ENCODE measurements at regions not wholly inside any gene's neighbourhood (a gene's known extent, or its start where the extent isn't known, plus 50 kb on each side); places are given as distances from the start of the nearest gene placed in this dataset.

DNA sequence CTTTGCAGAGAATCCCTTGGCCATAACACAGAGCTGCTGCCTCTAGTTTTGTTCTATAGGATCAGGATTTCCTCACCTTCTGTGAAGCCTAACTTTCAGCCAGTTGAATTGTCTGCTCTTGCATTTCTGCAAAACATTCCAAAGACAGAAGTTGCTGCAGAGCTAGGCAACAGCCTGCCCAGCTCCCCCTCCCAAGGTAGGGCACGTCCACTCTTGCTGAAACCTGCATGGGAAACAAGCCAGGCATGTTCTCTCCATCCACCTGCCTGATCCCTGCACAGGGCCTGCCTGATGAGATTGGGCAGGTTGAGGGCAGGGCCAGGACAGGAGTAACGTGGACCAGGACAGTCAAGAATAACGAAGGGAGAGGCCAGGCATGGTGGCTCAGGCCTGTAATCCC, 58.9 kb upstream of the NAA20 start (continued):
- TF ChIP-seq ZNF883 (CRISPR knock-in tag; IDR thresholded peaks at IDR 0.05; ENCODE audit: not compliant biosample characterization) (no peak), SATB2 (CRISPR knock-in tag; IDR thresholded peaks at IDR 0.05) (no peak), RXRA (CRISPR knock-in tag; IDR thresholded peaks at IDR 0.05) (0 out of 2 replicates have a peak, but pooled peaks have one; percentile 15), ZNF24 (IDR thresholded peaks at IDR 0.05) (no peak)
- TF ChIP-seq, protein P1, sequence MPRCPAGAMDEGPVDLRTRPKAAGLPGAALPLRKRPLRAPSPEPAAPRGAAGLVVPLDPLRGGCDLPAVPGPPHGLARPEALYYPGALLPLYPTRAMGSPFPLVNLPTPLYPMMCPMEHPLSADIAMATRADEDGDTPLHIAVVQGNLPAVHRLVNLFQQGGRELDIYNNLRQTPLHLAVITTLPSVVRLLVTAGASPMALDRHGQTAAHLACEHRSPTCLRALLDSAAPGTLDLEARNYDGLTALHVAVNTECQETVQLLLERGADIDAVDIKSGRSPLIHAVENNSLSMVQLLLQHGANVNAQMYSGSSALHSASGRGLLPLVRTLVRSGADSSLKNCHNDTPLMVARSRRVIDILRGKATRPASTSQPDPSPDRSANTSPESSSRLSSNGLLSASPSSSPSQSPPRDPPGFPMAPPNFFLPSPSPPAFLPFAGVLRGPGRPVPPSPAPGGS (CRISPR knock-in tag; IDR thresholded peaks at IDR 0.05), result no peak

DNA sequence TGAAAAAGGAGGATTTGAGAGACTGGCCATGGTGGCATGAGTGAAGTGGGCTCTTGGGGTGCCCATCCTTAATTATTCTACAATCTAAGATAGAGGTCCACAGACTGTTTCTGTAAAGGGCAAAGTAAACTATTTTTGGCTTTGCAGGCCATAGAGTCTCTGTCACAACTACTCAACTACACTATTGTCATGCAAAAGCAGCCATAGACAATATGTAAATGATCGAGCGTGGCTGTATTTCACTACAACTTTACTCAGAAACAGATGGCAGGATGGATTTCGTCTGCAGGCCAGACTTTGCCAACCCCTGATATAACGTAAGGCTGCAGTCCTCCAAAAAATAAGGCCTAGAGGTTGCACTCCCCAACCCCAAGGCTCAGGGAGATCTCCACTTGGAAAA, 58.2 kb upstream of the NAA20 start:
- FAIRE-seq (no peak), ATAC-seq (no peak), DNase-seq (ENCODE audit: low spot score) (no peak)
- POLR2A ChIA-PET, result no interaction called here
- no peak overlapping the region for H3K9ac ChIP-seq (ENCODE audit: insufficient read depth, low read depth, low read length)
- no peak overlapping the region for H2AFZ ChIP-seq (ENCODE audit: low read length)
- H3K79me2 ChIP-seq (ENCODE audit: insufficient read depth, low read length), result no peaks in the 10 kb centered on the region
- WGBS (ENCODE audit: low lambda C conversion rate), result 57% methylated on average over 4 of the region's 4 CpGs
- peaks cover 25% of the 10 kb centered on the region for H3K4me1 ChIP-seq (ENCODE audit: insufficient read depth, low read length)
- no peak overlapping the region for H3K27ac ChIP-seq (ENCODE audit: extremely low read length, insufficient read depth, low read length)
- H3K4me3 ChIP-seq (replicated peaks in 1 of 3; ENCODE audit: insufficient read depth in 1 of 3, low read depth in 2 of 3, low read length in 3 of 3), result no peak overlapping the region
- no peaks in the 10 kb centered on the region for H4K20me1 ChIP-seq (ENCODE audit: insufficient read depth, low read length)
- no TSS peak for BruUV-seq (replicated peaks)
- in situ Hi-C loops (cut with HindIII; ENCODE audit: extremely low pct_ligation_motif_present, low pct_unique_long_range_greater_than_20kb), result no loop called here
- intact Hi-C loops (cut with micrococcal nuclease; ENCODE audit: unreplicated experiment), result no loop called here
- H3K9me3 ChIP-seq (ENCODE audit: low read length), result no peaks in the 10 kb centered on the region
- H3K27me3 ChIP-seq (ENCODE audit: control insufficient read depth in 1 of 2, insufficient read depth in 2 of 2, low read length in 2 of 2), result no peaks in the 10 kb centered on the region
- H3K36me3 ChIP-seq (replicated peaks in 1 of 2; ENCODE audit: control insufficient read depth in 1 of 2, insufficient read depth in 2 of 2, low read length in 2 of 2), result no peaks in the 10 kb centered on the region
- no peak overlapping the region for H3K4me2 ChIP-seq (ENCODE audit: low read depth, low read length)
- CTCF ChIA-PET (ENCODE audit: low intra/inter-chr PET ratio, low total read pairs), result no interaction called here
- TF ChIP-seq, protein P2, sequence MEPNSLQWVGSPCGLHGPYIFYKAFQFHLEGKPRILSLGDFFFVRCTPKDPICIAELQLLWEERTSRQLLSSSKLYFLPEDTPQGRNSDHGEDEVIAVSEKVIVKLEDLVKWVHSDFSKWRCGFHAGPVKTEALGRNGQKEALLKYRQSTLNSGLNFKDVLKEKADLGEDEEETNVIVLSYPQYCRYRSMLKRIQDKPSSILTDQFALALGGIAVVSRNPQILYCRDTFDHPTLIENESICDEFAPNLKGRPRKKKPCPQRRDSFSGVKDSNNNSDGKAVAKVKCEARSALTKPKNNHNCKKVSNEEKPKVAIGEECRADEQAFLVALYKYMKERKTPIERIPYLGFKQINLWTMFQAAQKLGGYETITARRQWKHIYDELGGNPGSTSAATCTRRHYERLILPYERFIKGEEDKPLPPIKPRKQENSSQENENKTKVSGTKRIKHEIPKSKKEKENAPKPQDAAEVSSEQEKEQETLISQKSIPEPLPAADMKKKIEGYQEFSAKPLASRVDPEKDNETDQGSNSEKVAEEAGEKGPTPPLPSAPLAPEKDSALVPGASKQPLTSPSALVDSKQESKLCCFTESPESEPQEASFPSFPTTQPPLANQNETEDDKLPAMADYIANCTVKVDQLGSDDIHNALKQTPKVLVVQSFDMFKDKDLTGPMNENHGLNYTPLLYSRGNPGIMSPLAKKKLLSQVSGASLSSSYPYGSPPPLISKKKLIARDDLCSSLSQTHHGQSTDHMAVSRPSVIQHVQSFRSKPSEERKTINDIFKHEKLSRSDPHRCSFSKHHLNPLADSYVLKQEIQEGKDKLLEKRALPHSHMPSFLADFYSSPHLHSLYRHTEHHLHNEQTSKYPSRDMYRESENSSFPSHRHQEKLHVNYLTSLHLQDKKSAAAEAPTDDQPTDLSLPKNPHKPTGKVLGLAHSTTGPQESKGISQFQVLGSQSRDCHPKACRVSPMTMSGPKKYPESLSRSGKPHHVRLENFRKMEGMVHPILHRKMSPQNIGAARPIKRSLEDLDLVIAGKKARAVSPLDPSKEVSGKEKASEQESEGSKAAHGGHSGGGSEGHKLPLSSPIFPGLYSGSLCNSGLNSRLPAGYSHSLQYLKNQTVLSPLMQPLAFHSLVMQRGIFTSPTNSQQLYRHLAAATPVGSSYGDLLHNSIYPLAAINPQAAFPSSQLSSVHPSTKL (CRISPR knock-in tag; IDR thresholded peaks at IDR 0.05), result no peak
- no peak for TF ChIP-seq ZNF501 (CRISPR knock-in tag; IDR thresholded peaks at IDR 0.05)
- no peak for TF ChIP-seq HES4 (CRISPR knock-in tag; IDR thresholded peaks at IDR 0.05; ENCODE audit: borderline replicate concordance)
- TF ChIP-seq TGIF2 (CRISPR knock-in tag; IDR thresholded peaks at IDR 0.05), result no peak
- no peak for TF ChIP-seq ZNF75D (CRISPR knock-in tag; IDR thresholded peaks at IDR 0.05; ENCODE audit: borderline replicate concordance)

Data from HepG2 (cell line).